Liver (tissue), 3 donors: ENCODE measurements at regions not wholly inside any gene's neighbourhood (a gene's known extent, or its start where the extent isn't known, plus 50 kb on each side); places are given as distances from the start of the nearest gene placed in this dataset.

Experiments used
- CTCF ChIP-seq: fragments of 150-350 bp; IDR thresholded peaks from 2 replicates; pipeline ENCODE4 v1.5.1; 2017; ENCODE audit warnings: improper control_type of control experiment, low read depth, low read length; ENCODE audit not compliant: missing input control
- FOXA1 ChIP-seq: IDR thresholded peaks from 2 replicates; pipeline ENCODE4 v1.6.1; 2016; ENCODE audit warnings: antibody characterized with exemption
- GABPA ChIP-seq, 2 donors: IDR thresholded peaks in 1 of 2; conservative IDR thresholded peaks in 1 of 2; 2 replicates each; pipeline ENCODE4 v1.6.1; 2016; ENCODE audit warnings: antibody characterized with exemption in 2 of 2, mild to moderate bottlenecking in 1 of 2, moderate library complexity in 1 of 2
- MAX ChIP-seq: IDR thresholded peaks from 2 replicates; pipeline ENCODE4 v1.6.1; 2016; ENCODE audit warnings: antibody characterized with exemption
- RAD21 ChIP-seq, 2 donors: IDR thresholded peaks; 2 replicates each; pipeline ENCODE4 v1.6.1; 2016; ENCODE audit warnings: antibody characterized with exemption in 2 of 2, mild to moderate bottlenecking in 2 of 2
- TAF1 ChIP-seq: conservative IDR thresholded peaks from 2 replicates; pipeline ENCODE4 v1.6.1; 2016; ENCODE audit warnings: antibody characterized with exemption, mild to moderate bottlenecking
- YY1 ChIP-seq: IDR thresholded peaks from 2 replicates; pipeline ENCODE4 v1.6.1; 2016; ENCODE audit warnings: antibody characterized with exemption, mild to moderate bottlenecking
- donor health status: healthy.
- donor health status: healthy.

- TF ChIP-seq CTCF (no peak), TAF1 (no peak), YY1 (no peak), GABPA (IDR thresholded peaks at IDR 0.05 in 1 of 2, conservative IDR thresholded peaks at IDR 0.05 in 1 of 2) (no peak), FOXA1 (no peak), MAX (no peak), RAD21 (IDR thresholded peaks at IDR 0.05) (no peak)
These were observed 687.7 kb upstream of the NRP1 start for GRCh38 chr10:34022195-34022594.
